HEK293T (cell line): ENCODE measurements at regions not wholly inside any gene's neighbourhood (a gene's known extent, or its start where the extent isn't known, plus 50 kb on each side); places are given as distances from the start of the nearest gene placed in this dataset.

Experiments used
- CTCF ChIA-PET: fragments of 350-600 bp; formaldehyde crosslinking; extraction: SDS; loops from one replicate; lab custom pipeline; 2021; ENCODE audit warnings: antibody characterized with exemption, inconsistent platforms; lab: Yijun Ruan, JAX
- POLR2A ChIA-PET: fragments of 350-600 bp; formaldehyde crosslinking; extraction: SDS; loops from one replicate; lab custom pipeline; 2020; ENCODE audit warnings: antibody characterized with exemption, inconsistent platforms; lab: Yijun Ruan, JAX
- DNase-seq: peaks from one replicate; pipeline ENCODE4 v3.0.0; 2012; ENCODE audit warnings: mixed read lengths; ENCODE audit errors: extremely low spot score
- ARNT ChIP-seq: fragments of 450-650 bp; IDR thresholded peaks from 2 replicates; pipeline ENCODE4 v1.6.1; 2017; ENCODE audit warnings: mild to moderate bottlenecking
- BHLHE40 ChIP-seq: fragments of 450-650 bp; IDR thresholded peaks from 2 replicates; pipeline ENCODE4 v1.6.1; 2016; ENCODE audit warnings: mild to moderate bottlenecking, moderate library complexity, borderline replicate concordance
- CTBP1 ChIP-seq: fragments of 450-650 bp; IDR thresholded peaks from 2 replicates; pipeline ENCODE4 v1.6.1; 2016; ENCODE audit warnings: borderline replicate concordance
- ELF4 ChIP-seq: fragments of 450-650 bp; IDR thresholded peaks from 2 replicates; pipeline ENCODE4 v1.6.1; 2017; ENCODE audit warnings: antibody characterized with exemption
- FOXA1 ChIP-seq: fragments of 450-650 bp; IDR thresholded peaks from 2 replicates; pipeline ENCODE4 v1.6.1; 2016; ENCODE audit warnings: mild to moderate bottlenecking
- FOXK2 ChIP-seq: fragments of 450-650 bp; IDR thresholded peaks from 2 replicates; pipeline ENCODE4 v1.6.1; 2016; ENCODE audit warnings: mild to moderate bottlenecking
- FOXM1 ChIP-seq: fragments of 450-650 bp; IDR thresholded peaks from 2 replicates; pipeline ENCODE4 v1.6.1; 2017; ENCODE audit warnings: mild to moderate bottlenecking, borderline replicate concordance
- HDGF ChIP-seq: fragments of 450-650 bp; IDR thresholded peaks from 2 replicates; pipeline ENCODE4 v1.6.1; 2017; ENCODE audit warnings: antibody characterized with exemption, borderline replicate concordance
- L3MBTL2 ChIP-seq: fragments of 450-650 bp; conservative IDR thresholded peaks from 2 replicates; pipeline ENCODE4 v1.6.1; 2016; ENCODE audit warnings: mild to moderate bottlenecking
- LEF1 ChIP-seq: fragments of 450-650 bp; IDR thresholded peaks from 2 replicates; pipeline ENCODE4 v1.6.1; 2017; ENCODE audit warnings: mild to moderate bottlenecking, borderline replicate concordance
- NFRKB ChIP-seq: fragments of 450-650 bp; IDR thresholded peaks from 2 replicates; pipeline ENCODE4 v1.6.1; 2016; ENCODE audit warnings: mild to moderate bottlenecking, moderate library complexity
- SP1 ChIP-seq: fragments of 450-650 bp; IDR thresholded peaks from 2 replicates; pipeline ENCODE4 v1.6.1; 2017
- SUZ12 ChIP-seq: fragments of 450-650 bp; IDR thresholded peaks from 2 replicates; pipeline ENCODE4 v1.6.1; 2016; ENCODE audit warnings: mild to moderate bottlenecking
- TARDBP ChIP-seq: fragments of 450-650 bp; IDR thresholded peaks from 2 replicates; pipeline ENCODE4 v1.6.1; 2016
- ZNF384 ChIP-seq: fragments of 450-650 bp; IDR thresholded peaks from 2 replicates; pipeline ENCODE4 v1.6.1; 2016
- TF ChIP-seq, protein P1 (sequence below): fragments of 450-650 bp; IDR thresholded peaks from 2 replicates; pipeline ENCODE4 v1.6.1; 2016

DNA sequence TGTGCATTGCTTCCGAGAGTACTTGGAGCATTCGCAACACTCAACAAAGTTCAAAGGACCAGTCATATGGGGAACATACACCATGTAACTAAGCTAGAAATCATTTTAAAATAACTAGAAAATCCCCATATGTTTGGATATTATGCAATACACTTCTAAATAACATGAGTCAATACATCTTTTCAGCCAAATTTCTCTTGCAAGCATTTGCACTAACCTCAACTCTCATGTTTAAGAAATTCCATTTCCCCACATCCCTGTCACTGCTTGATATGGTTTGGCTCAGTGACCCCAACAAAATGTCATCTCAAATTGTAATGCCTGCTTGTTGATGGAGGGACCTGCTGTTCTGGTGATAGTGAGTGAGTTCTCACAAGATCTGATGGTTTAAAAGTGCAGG is 85.7 kb upstream of the CST7 start:
- DNase-seq = no peak
- TF ChIP-seq, protein P1, sequence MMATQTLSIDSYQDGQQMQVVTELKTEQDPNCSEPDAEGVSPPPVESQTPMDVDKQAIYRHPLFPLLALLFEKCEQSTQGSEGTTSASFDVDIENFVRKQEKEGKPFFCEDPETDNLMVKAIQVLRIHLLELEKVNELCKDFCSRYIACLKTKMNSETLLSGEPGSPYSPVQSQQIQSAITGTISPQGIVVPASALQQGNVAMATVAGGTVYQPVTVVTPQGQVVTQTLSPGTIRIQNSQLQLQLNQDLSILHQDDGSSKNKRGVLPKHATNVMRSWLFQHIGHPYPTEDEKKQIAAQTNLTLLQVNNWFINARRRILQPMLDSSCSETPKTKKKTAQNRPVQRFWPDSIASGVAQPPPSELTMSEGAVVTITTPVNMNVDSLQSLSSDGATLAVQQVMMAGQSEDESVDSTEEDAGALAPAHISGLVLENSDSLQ = no peak
- TF ChIP-seq ZNF384 = no peak
- no peak for TF ChIP-seq TARDBP
- no peak for TF ChIP-seq FOXA1
- TF ChIP-seq FOXM1 = no peak
- no peak for TF ChIP-seq SUZ12
- TF ChIP-seq FOXK2 = no peak
- TF ChIP-seq L3MBTL2 = no peak
- TF ChIP-seq LEF1 = no peak
- TF ChIP-seq NFRKB = no peak
- TF ChIP-seq BHLHE40 = no peak
- no peak for TF ChIP-seq CTBP1
- TF ChIP-seq ELF4 = no peak
- no peak for TF ChIP-seq ARNT
- no peak for TF ChIP-seq HDGF
- TF ChIP-seq SP1 = no peak
- ChIA-PET CTCF (no interaction called here), POLR2A (no interaction called here)

DNA sequence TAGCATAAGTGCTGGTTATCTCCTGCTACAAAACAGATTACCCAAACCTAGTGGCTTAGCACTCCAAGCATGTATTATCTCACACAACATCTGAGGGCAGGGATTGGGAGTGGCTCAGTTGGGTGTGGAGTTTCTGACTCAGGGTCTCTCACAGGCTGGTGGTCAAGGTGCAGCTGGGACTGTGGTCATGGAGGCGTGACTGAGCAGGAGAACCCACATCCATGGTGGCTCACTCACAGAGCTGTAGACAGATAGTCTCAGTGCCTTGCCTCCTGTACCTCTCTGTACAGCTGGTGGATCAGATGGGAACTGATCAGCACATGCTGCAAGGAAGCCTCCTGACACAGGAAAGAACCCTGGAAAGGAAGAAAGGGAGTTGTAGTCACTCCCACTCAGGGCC is 83.1 kb upstream of the CST7 start:
- ChIA-PET POLR2A (no interaction called here), CTCF (no interaction called here)
- TF ChIP-seq ELF4 (no peak), SP1 (no peak), NFRKB (no peak), CTBP1 (no peak), LEF1 (no peak), BHLHE40 (no peak), HDGF (no peak), TARDBP (no peak), L3MBTL2 (no peak), FOXK2 (no peak), FOXM1 (no peak), ARNT (no peak), FOXA1 (no peak), SUZ12 (no peak)
- TF ChIP-seq, protein P1 = no peak
- DNase-seq = no peak

DNA sequence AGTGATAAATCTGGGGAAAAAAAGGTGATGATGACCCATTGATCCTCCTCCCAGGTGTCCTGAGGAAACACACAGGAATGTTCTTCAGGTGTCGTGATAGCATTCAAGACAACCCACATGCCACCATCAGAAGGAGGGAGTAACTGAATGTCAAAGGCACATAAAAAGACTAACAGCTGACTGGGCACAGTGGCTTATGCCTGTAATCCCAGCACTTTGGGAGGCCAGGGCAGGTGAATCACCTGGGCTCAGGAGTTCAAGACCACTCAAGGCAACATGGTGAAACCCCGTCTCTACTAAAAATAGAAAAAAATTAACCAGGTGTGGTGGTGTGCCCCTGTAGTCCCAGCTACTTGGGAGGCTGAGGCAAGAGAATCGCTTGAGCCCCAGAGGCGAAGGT is 82.3 kb upstream of the CST7 start:
- TF ChIP-seq ARNT (no peak), CTBP1 (no peak), FOXK2 (no peak), TARDBP (no peak), ELF4 (no peak), ZNF384 (no peak), L3MBTL2 (no peak), FOXA1 (no peak), NFRKB (no peak), HDGF (no peak), FOXM1 (no peak), SP1 (no peak), BHLHE40 (no peak), SUZ12 (no peak), LEF1 (no peak)
- TF ChIP-seq, protein P1 = no peak
- ChIA-PET POLR2A (no interaction called here), CTCF (no interaction called here)
- no peak for DNase-seq

DNA sequence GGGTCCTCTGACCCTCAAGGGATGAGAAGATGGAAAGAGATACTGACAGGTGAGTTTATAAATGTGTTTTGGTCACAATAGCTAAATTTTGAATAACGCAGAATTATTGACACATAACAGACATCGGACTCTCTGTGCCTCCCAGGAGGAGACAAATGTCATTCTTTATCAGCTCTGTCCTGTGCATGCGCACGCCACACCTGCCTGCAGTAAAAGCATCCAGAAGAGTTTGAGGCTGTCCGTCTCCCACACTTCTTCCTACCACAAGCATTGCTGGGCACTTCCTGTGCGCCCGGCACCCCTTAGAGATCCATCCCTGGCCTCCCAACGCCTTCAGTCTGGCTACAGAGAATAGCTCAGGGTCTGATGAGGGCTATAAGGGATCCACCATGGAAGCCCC is 81.5 kb upstream of the CST7 start:
- TF ChIP-seq L3MBTL2 (no peak), FOXA1 (no peak), ELF4 (no peak), TARDBP (no peak), HDGF (no peak), BHLHE40 (no peak), ZNF384 (no peak), ARNT (no peak), FOXK2 (no peak), CTBP1 (no peak), SP1 (no peak), SUZ12 (no peak), NFRKB (no peak), LEF1 (no peak), FOXM1 (no peak)
- TF ChIP-seq, protein P1 = no peak
- ChIA-PET CTCF (no interaction called here), POLR2A (no interaction called here)
- no peak for DNase-seq

DNA sequence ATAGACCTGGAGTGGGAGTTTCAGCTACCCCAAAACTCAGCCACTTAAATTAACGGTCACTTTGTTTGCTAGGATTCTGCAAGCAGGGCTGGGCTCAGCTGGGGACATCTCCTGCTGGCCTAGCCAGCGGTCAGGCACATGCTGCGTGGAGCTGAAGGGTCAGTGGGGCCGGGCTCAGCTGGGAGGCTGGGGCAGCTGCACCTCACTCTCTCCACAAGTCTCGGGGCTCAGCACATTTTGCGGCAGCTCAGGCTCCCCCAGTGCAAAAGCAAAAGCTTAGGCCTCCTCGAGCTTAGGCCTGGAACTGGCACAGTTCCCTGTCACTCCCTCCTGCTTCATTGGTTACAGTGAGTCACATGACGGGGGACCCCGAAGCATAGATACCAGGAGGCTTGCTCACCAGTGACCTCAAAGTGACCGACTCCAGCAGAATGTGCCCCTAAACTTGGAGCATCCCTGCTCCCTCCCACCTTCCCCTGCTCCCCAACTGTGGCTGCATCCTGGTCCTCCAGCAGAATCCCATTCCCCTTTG is 80.6 kb upstream of the CST7 start:
- POLR2A ChIA-PET = no interaction called here
- CTCF ChIA-PET = no interaction called here
- no peak for DNase-seq
- TF ChIP-seq FOXA1 (no peak), ARNT (no peak), SP1 (no peak), ZNF384 (no peak), TARDBP (no peak), SUZ12 (no peak), CTBP1 (no peak), BHLHE40 (no peak), ELF4 (no peak), HDGF (no peak), NFRKB (no peak), L3MBTL2 (no peak), LEF1 (no peak)
- TF ChIP-seq, protein P1 = no peak
